Esophagus (tissue), 2 donors: ENCODE measurements at regions not wholly inside any gene's neighbourhood (a gene's known extent, or its start where the extent isn't known, plus 50 kb on each side); places are given as distances from the start of the nearest gene placed in this dataset.
"Not testable (repeated sequence)": the region's sequence is repeated elsewhere in the genome, so short reads cannot be mapped to it uniquely, and the experiment has no call there.

Source experiments
- H3K27ac ChIP-seq, 2 donors: one replicate each; pipeline ENCODE4 v1.5.1; 2013; ENCODE audit warnings: low read depth in 2 of 2, mild to moderate bottlenecking in 2 of 2, inconsistent platforms in 1 of 2, low read length in 1 of 2, moderate library complexity in 1 of 2
- H3K27me3 ChIP-seq, 2 donors: one replicate each; pipeline ENCODE4 v1.6.1; 2013; ENCODE audit warnings: low read length in 2 of 2, control low read depth in 1 of 2, mild to moderate bottlenecking in 1 of 2; ENCODE audit not compliant: insufficient read depth in 2 of 2, control insufficient read depth in 1 of 2
- H3K36me3 ChIP-seq, 2 donors: one replicate each; pipeline ENCODE4 v1.6.1; 2013; ENCODE audit warnings: low read length in 1 of 2; ENCODE audit not compliant: control insufficient read depth in 2 of 2, insufficient read depth in 2 of 2
- H3K4me1 ChIP-seq, 2 donors: one replicate each; pipeline ENCODE4 v1.6.1; 2013; ENCODE audit warnings: low read length in 1 of 2; ENCODE audit not compliant: control insufficient read depth in 2 of 2, insufficient read depth in 2 of 2
- H3K4me3 ChIP-seq, 2 donors: one replicate each; pipeline ENCODE4 v1.5.1; 2013; ENCODE audit warnings: low read length in 2 of 2, mild to moderate bottlenecking in 2 of 2, low read depth in 1 of 2, moderate library complexity in 1 of 2
- H3K9me3 ChIP-seq, 2 donors: one replicate each; pipeline ENCODE4 v1.6.1; 2013; ENCODE audit warnings: mild to moderate bottlenecking in 2 of 2, low read depth in 1 of 2, low read length in 1 of 2, moderate library complexity in 1 of 2; ENCODE audit not compliant: control insufficient read depth in 2 of 2, insufficient read depth in 1 of 2
- WGBS, 2 donors: extraction: QIAGEN DNeasy Blood & Tissue Kit; methylation state at CpG; one replicate each; pipeline ENCODE4 v1.1.7; 2013; 5-methylcytosine and 5-hydroxymethylcytosine counted together
- donor health status: healthy with polysubstance abuse.
- donor health status: Bipolar disorder and iron deficiency.

DNA sequence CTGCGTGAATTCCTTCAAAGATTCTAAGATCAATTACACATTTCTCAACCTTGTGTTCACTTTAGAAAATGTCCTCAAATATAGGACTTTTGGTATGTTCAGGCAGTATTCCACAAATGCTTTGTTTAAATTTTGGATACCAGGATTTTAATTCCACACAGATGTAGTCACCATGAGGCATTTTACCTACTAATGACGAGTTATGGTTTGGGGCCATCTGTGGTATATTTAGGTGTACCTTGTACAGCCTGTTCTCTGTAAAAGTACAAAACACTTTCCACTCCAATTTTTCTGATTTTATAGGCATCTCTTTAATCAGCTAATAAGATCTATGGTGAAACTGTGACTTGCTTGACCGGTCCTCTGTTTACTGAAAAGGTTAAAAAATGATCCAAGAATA is 275.7 kb upstream of the PRICKLE1 start:
- Histone ChIP-seq H3K27me3 (no peaks in the 10 kb centered on the region), H3K4me1 (no peaks in the 10 kb centered on the region), H3K9me3 (no peaks in the 10 kb centered on the region), H3K27ac (no peak overlapping the region), H3K36me3 (no peaks in the 10 kb centered on the region), H3K4me3 (no peak overlapping the region)
- 69 to 77% methylated on average over 3 of the region's 3 CpGs for WGBS, 2 donors

DNA sequence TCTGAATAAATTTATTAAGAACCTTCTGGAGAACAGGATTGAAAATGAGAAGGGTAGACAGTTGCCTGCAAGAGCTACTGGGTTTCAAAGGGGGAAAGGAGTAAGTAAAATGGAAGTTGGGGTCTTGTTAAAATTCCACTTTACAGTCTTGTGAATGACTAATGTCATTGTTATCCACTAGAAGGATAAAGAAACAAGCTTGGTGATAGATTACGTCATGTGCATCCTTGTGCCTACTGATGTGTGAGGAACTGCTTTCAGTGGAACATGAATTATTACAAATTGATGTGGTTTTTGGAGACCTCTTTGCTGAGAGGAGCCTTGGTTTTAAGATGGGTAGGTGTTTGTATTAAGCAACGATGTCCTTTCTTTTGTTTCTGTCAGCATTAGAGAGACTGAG is 272.5 kb upstream of the PRICKLE1 start:
- 82 to 89% methylated on average over 2 of the region's 2 CpGs for WGBS, 2 donors
- H3K36me3 ChIP-seq, result no peaks in the 10 kb centered on the region
- H3K27ac ChIP-seq, result no peak overlapping the region

DNA sequence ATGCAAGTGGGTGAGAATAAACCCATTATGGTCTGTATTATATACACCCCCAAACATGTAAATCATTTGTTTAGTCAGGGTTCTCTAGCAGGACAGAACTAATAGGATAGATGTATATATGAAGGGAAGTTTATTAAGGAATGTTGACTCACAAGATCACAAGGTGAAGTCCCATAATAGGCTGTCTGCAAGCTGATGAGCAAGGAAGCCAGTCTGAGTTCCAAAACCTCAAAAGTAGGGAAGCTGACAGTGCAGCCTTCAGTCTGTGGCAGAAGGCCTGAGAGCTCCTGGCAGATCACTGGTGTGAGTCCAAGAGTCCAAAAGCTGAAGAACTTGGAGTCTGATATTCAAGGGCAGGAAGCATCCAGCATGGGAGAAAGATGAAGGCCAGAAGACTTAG is 270.8 kb upstream of the PRICKLE1 start:
- H3K9me3 ChIP-seq, result not testable (repeated sequence)

More for the DNA sequence above, 272.5 kb upstream of the PRICKLE1 start:
- H3K4me1 ChIP-seq, result no peaks in the 10 kb centered on the region
- H3K4me3 ChIP-seq, result no peak overlapping the region
- H3K27me3 ChIP-seq, result no peaks in the 10 kb centered on the region
- H3K9me3 ChIP-seq, result no peaks in the 10 kb centered on the region

DNA sequence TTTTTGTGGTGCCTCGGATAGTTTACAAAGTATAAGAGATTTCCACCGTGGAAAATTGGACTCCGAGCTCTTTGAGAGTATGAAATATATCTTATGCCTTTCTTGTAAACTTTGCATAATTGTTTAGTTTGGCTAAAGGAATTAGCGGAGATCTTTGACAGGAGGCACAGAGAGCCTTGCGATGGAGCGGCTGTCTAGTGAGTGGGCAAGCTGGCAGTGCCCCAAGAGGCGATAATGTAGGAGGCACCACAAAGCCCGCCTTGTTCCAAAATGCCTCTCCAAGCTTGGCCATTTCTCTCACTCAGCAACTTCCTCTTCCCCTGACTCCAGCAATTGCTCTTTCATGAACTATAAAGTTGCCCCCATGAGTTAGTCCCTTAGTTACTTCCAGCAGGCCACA is 270.1 kb upstream of the PRICKLE1 start:
- no peaks in the 10 kb centered on the region for H3K27me3 ChIP-seq
- WGBS, 2 donors, result 64 to 71% methylated on average over 8 of the region's 8 CpGs
- no peak overlapping the region for H3K27ac ChIP-seq
- no peaks in the 10 kb centered on the region for H3K36me3 ChIP-seq
- no peaks in the 10 kb centered on the region for H3K9me3 ChIP-seq
- H3K4me3 ChIP-seq, result no peak overlapping the region
- no peaks in the 10 kb centered on the region for H3K4me1 ChIP-seq

More for the DNA sequence above, 270.8 kb upstream of the PRICKLE1 start:
- not testable (repeated sequence) for H3K36me3 ChIP-seq, H3K4me3 ChIP-seq, H3K4me1 ChIP-seq, H3K27me3 ChIP-seq, H3K27ac ChIP-seq

DNA sequence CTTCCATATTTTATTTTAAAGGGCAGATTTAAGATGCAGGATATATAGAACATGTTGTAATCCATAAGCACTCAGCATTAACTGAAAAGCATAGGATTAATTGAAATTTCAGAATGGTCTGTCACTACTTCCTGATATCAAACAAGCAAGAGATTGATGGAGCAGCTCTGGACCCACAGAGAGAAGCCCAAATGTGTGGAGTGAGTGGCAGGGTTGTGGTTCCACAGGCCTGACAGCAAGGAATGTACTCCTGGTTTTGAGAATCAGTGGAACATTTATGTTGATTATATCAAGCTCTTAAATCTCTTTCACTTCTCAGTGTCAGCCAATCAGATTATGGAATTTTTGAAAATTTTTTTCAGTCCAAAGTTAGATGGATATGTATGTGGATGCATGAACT is 267.6 kb upstream of the PRICKLE1 start:
- Histone ChIP-seq H3K4me3 (no peak overlapping the region), H3K9me3 (no peaks in the 10 kb centered on the region), H3K27me3 (no peaks in the 10 kb centered on the region), H3K27ac (no peak overlapping the region), H3K36me3 (no peaks in the 10 kb centered on the region), H3K4me1 (no peaks in the 10 kb centered on the region)

DNA sequence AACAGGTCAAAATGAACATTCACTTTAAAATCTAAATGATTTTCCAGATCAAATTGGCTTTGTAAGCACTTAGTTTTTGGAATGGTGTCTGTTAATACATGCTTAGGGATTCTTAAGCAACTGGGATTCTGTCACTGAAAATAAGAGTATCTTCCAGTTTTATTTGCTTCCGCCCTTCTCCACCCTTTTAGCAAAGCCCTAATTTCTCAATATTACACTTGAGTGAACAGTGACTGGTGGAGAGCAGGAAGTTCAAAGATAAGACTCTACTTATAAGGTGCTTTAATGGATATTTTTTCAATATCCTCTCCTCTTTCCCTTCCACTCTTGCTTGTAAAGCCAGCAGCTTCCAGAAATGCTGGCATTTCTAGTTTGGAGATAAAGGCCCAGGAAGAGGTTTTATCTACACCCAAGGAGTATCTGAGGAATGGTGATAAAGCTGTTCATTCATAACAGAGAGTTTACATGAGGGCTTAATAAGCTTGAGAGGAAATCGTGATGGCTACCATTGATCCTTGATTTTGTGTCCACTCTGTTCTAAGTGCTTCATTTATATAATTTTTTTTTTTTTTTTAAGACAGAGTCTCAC is 265.9 kb upstream of the PRICKLE1 start:
- 75 to 83% methylated on average over 2 of the region's 2 CpGs for WGBS, 2 donors
- H3K36me3 ChIP-seq, result no peaks in the 10 kb centered on the region
- no peak overlapping the region for H3K27ac ChIP-seq
- no peaks in the 10 kb centered on the region for H3K4me1 ChIP-seq
- H3K27me3 ChIP-seq, result no peaks in the 10 kb centered on the region
- H3K9me3 ChIP-seq, result no peaks in the 10 kb centered on the region
- H3K4me3 ChIP-seq, result no peak overlapping the region

DNA sequence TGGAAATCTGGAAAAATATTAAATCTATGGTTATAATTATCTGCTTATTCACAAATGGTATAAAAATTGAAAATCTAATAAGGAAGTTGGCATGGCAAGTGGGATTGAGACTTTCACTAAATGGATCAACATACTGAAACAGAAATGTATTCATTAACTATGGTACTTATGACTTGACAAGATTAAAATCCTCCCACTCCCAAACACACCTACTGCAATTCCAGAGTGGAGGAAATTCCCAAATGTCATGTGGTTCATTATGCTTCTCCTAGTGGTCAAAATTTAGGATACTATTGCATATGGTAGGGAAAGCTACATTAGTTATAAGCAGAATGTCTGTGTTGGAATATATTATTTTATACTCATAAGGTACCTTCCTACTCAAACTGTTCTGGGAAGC is 265.3 kb upstream of the PRICKLE1 start:
- no peak overlapping the region for H3K4me3 ChIP-seq
- H3K9me3 ChIP-seq, result no peaks in the 10 kb centered on the region
- H3K4me1 ChIP-seq, result no peaks in the 10 kb centered on the region
- no peak overlapping the region for H3K27ac ChIP-seq
- H3K27me3 ChIP-seq, result no peaks in the 10 kb centered on the region
- H3K36me3 ChIP-seq, result no peaks in the 10 kb centered on the region

DNA sequence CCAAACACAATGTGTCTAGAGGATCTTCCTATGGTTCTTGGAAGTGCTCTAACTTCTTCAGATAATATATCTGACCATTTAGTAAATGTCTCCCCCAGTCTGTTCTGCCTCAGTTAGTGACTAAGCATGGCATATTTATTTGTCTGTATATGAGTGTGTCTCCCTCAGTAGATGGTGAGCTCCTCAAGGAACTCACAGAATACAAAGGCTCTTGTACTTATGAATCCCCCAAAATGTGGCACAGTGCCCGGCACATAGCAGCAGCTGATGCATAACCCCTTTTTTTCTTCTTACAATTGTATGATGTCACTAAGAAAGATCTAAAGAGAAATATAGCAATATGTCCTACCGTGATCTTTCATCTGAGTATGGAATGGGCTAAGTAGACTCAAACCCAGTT is 264.7 kb upstream of the PRICKLE1 start:
- 79 to 82% methylated on average over 2 of the region's 2 CpGs for WGBS, 2 donors
- Histone ChIP-seq H3K4me1 (no peaks in the 10 kb centered on the region), H3K36me3 (no peaks in the 10 kb centered on the region), H3K27me3 (no peaks in the 10 kb centered on the region), H3K27ac (no peak overlapping the region), H3K9me3 (no peaks in the 10 kb centered on the region), H3K4me3 (no peak overlapping the region)

DNA sequence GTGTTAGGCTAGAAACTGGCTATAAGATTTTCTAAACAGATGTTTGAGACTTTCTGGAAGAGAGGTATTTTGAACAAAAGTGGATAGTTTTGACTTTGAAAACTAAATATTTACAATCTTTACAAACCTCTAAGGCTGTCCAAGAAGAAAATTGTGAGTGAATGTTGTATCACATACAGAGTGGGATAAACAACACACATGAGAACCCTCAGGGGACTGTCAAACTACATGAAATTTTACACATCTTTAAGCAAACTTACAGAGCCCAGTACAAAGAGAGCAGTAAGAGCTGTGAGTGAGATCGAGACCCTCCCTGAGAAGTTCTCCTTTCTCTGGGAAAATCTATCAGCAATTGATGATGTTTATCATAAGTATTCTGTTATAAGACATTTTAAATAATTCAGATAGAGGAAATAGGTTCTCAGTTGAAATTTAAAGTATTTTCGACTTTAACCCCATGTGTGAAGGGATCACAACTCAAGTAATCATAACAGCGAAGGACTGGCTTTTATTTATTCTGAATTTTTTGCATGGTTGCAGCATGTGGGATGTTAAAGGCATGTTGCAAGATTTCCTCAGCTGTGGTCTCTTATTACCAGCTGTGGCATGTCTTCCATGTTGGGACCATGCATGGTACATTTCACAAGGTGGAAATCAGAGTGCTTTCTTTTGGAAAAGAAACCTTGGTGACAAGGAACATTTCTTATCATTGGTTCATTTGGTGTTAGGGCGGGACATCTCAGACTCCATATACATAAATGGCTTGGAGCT is 264.0 kb upstream of the PRICKLE1 start:
- Histone ChIP-seq H3K36me3 (no peaks in the 10 kb centered on the region), H3K27me3 (no peaks in the 10 kb centered on the region), H3K4me3 (no peak overlapping the region), H3K27ac (no peak overlapping the region), H3K9me3 (no peaks in the 10 kb centered on the region), H3K4me1 (no peaks in the 10 kb centered on the region)
- WGBS, 2 donors, result 77 to 87% methylated on average over 4 of the region's 4 CpGs

DNA sequence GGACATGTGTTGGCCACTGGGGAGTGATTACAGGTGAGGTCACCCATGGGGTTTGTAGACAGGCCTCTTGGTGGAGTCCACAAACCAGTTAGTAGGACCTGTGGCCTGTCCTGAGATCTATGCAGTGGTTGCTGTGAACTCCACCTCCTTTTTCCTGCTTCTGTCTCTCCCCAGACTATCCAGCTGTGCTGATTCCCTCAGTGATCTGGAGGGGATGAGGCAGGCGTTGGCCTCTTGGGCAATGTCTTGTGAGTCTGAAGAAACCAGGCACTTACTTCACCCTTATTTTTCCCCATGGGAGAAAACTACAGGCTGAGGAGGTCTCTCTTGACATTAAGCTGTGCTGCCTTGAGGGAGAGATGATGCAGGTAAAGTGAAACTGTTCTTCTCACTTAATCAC is 257.2 kb upstream of the PRICKLE1 start:
- Histone ChIP-seq H3K9me3 (peaks cover 0 to 3% of the 10 kb centered on the region in 2 donors), H3K4me1 (no peaks in the 10 kb centered on the region), H3K27ac (no peak overlapping the region), H3K36me3 (no peaks in the 10 kb centered on the region), H3K27me3 (no peaks in the 10 kb centered on the region), H3K4me3 (no peak overlapping the region)
- WGBS, 2 donors, result 72 to 79% methylated on average over 1 of the region's 1 CpG
